Colonic mucosa (tissue), 4 donors: ENCODE measurements at regions not wholly inside any gene's neighbourhood (a gene's known extent, or its start where the extent isn't known, plus 50 kb on each side); places are given as distances from the start of the nearest gene placed in this dataset.

Source experiments
- DNase-seq: peaks from one replicate; pipeline ENCODE4 v3.0.0-alpha.2; 2020
- H3K27ac ChIP-seq: fragments of 200-600 bp; one replicate; pipeline ENCODE4 v1.8.0; 2021
- H3K27me3 ChIP-seq: fragments of 200-600 bp; one replicate; pipeline ENCODE4 v1.8.0; 2021
- H3K36me3 ChIP-seq: fragments of 200-600 bp; one replicate; pipeline ENCODE4 v1.8.0; 2021
- H3K4me1 ChIP-seq: fragments of 200-600 bp; one replicate; pipeline ENCODE4 v1.8.0; 2021; ENCODE audit warnings: mild to moderate bottlenecking
- H3K4me3 ChIP-seq: fragments of 200-600 bp; one replicate; pipeline ENCODE4 v1.8.0; 2021
- H3K9ac ChIP-seq, 2 donors: one replicate each; pipeline ENCODE4 v1.7.0; 2013; ENCODE audit warnings: control low read depth in 2 of 2, low read depth in 2 of 2, low read length in 2 of 2
- H3K9me3 ChIP-seq: fragments of 200-600 bp; one replicate; pipeline ENCODE4 v1.8.0; 2021
- CTCF ChIP-seq: fragments of 200-600 bp; IDR thresholded peaks from one replicate; pipeline ENCODE4 v1.8.0; 2022; ENCODE audit warnings: antibody characterized with exemption, mild to moderate bottlenecking
- intact Hi-C: fragments of 100-400 bp; cut with DNase I; formaldehyde crosslinking; loops from one replicate; pipeline ENCODE4 v1.14.1; 2022
- donor health status: healthy.
- donor health status: DM: no; HTN: no; CAD: no.
- donor health status: DM: no; HTN: no; CAD: no.

- no peaks in the 10 kb centered on the region for H3K27me3 ChIP-seq
- H3K4me3 ChIP-seq: no peak overlapping the region
- H3K36me3 ChIP-seq: no peaks in the 10 kb centered on the region
- DNase-seq: no peak
- no peaks in the 10 kb centered on the region for H3K9me3 ChIP-seq
- H3K9ac ChIP-seq: no peak overlapping the region
- H3K27ac ChIP-seq: no peak overlapping the region
- intact Hi-C loops: no loop called here
- no peak for TF ChIP-seq CTCF
- H3K4me1 ChIP-seq: no peaks in the 10 kb centered on the region
These were observed 509.8 kb upstream of the RAG2 start for GRCh38 chr11:37107831-37108230.

DNA sequence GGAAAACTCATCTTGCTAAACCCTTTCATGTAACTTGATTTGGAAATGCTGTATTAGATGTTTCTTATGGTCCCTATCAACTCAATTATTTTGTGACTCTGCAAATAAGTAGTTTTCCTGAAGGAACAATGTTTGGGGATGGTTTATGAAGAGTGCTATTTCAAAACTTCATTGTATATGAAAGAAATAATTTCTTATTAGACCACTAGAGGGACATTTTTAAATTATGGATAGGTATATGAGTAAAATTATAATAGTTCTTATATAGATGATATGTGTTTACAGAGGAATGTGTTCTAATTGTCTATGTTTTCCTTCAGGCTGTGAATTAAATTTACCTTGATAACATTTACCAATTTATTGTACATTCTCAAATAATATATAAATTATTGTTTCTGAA is 509.4 kb upstream of the RAG2 start:
- intact Hi-C loops: no loop called here
- Histone ChIP-seq H3K4me1 (no peaks in the 10 kb centered on the region), H3K27me3 (no peaks in the 10 kb centered on the region), H3K9ac (no peak overlapping the region), H3K4me3 (no peak overlapping the region), H3K27ac (no peak overlapping the region), H3K36me3 (no peaks in the 10 kb centered on the region), H3K9me3 (no peaks in the 10 kb centered on the region)
- no peak for TF ChIP-seq CTCF
- no peak for DNase-seq

- Histone ChIP-seq H3K9ac (no peak overlapping the region), H3K4me1 (no peaks in the 10 kb centered on the region), H3K9me3 (no peaks in the 10 kb centered on the region), H3K36me3 (no peaks in the 10 kb centered on the region), H3K27me3 (no peaks in the 10 kb centered on the region), H3K4me3 (no peak overlapping the region), H3K27ac (no peak overlapping the region)
- DNase-seq: no peak
- intact Hi-C loops: no loop called here
- no peak for TF ChIP-seq CTCF
These were observed 507.4 kb upstream of the RAG2 start for GRCh38 chr11:37105427-37105826.

DNA sequence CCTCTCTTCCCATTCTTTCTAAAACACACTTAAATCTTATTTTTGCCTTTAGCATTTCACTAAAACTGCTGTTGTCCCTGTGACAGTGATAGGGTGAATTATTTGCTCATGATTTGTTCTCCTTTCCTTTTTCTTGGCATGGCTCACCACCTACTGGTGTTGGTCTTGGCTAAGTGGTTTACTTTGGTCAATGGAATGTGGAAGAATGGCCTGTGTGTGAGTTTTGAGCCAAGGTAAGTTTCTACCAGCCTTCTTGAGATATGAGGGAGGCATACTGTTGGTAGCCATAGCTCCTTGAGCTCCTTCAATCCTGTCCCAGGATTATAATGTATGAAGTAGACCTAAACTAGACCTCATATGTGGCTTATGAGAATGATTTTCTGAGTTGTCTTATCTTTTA is 506.3 kb upstream of the RAG2 start:
- Histone ChIP-seq H3K36me3 (no peaks in the 10 kb centered on the region), H3K27me3 (no peaks in the 10 kb centered on the region), H3K9ac (no peak overlapping the region), H3K27ac (no peak overlapping the region), H3K4me3 (no peak overlapping the region), H3K9me3 (no peaks in the 10 kb centered on the region), H3K4me1 (no peaks in the 10 kb centered on the region)
- no peak for DNase-seq
- no peak for TF ChIP-seq CTCF
- intact Hi-C loops: no loop called here

- Histone ChIP-seq H3K9me3 (no peaks in the 10 kb centered on the region), H3K9ac (no peak overlapping the region), H3K27ac (no peak overlapping the region), H3K4me1 (no peaks in the 10 kb centered on the region), H3K4me3 (no peak overlapping the region), H3K36me3 (no peaks in the 10 kb centered on the region), H3K27me3 (no peaks in the 10 kb centered on the region)
- intact Hi-C loops: no loop called here
- no peak for TF ChIP-seq CTCF
- no peak for DNase-seq
These were observed 502.0 kb upstream of the RAG2 start for GRCh38 chr11:37100008-37100407.

- Histone ChIP-seq H3K4me1 (no peaks in the 10 kb centered on the region), H3K27me3 (no peaks in the 10 kb centered on the region), H3K4me3 (no peak overlapping the region), H3K9me3 (no peaks in the 10 kb centered on the region), H3K9ac (no peak overlapping the region), H3K36me3 (no peaks in the 10 kb centered on the region), H3K27ac (no peak overlapping the region)
- intact Hi-C loops: no loop called here
- DNase-seq: no peak
- no peak for TF ChIP-seq CTCF
These were observed 494.5 kb upstream of the RAG2 start for GRCh38 chr11:37092487-37092886.
